DND-41 (cell line): ENCODE measurements at regions not wholly inside any gene's neighbourhood (a gene's known extent, or its start where the extent isn't known, plus 50 kb on each side); places are given as distances from the start of the nearest gene placed in this dataset.

Source experiments
- ATAC-seq: fragments of 200-7000 bp; cut with Tn5 transposase; 3 replicates; pipeline ENCODE4 v1.9.1; 2021; ENCODE audit warnings: low read depth; ENCODE audit not compliant: insufficient read depth
- DNase-seq: peaks from one replicate; pipeline ENCODE4 v3.0.0-alpha.2; 2020
- H2AFZ ChIP-seq: 2 replicates; pipeline ENCODE4 v1.6.0; 2012; ENCODE audit warnings: low read depth, low read length
- H3K27ac ChIP-seq: 2 replicates; pipeline ENCODE4 v1.5.1; 2012; ENCODE audit warnings: low read length, inconsistent platforms
- H3K27me3 ChIP-seq: fragments of 200-600 bp; sonication (generic); 2 replicates; pipeline ENCODE4 v1.6.0; 2012; ENCODE audit warnings: low read length, mild to moderate bottlenecking, inconsistent platforms; ENCODE audit not compliant: insufficient read depth, poor library complexity
- H3K36me3 ChIP-seq: 2 replicates; pipeline ENCODE4 v1.5.1; 2012; ENCODE audit warnings: low read length, inconsistent platforms; ENCODE audit not compliant: insufficient read depth
- H3K4me1 ChIP-seq: 2 replicates; pipeline ENCODE4 v1.5.1; 2012; ENCODE audit warnings: mild to moderate bottlenecking, low read length; ENCODE audit not compliant: insufficient read depth
- H3K4me2 ChIP-seq: 2 replicates; pipeline ENCODE4 v1.6.0; 2012; ENCODE audit warnings: mild to moderate bottlenecking, moderate library complexity, low read length, inconsistent platforms; ENCODE audit not compliant: insufficient read depth
- H3K4me3 ChIP-seq, 2 experiments: fragments of 200-600 bp in 1 of 2; shearing (Covaris generic) in 1 of 2; 2 replicates each; pipeline ENCODE4 v1.5.1; 2012 to 2016; ENCODE audit warnings: inconsistent platforms in 2 of 2, low read length in 2 of 2, mild to moderate bottlenecking in 2 of 2, low read depth in 1 of 2, moderate library complexity in 1 of 2
- H3K79me2 ChIP-seq: 2 replicates; pipeline ENCODE4 v1.6.0; 2012; ENCODE audit warnings: low read length, inconsistent platforms; ENCODE audit not compliant: insufficient read depth
- H3K9ac ChIP-seq: 2 replicates; pipeline ENCODE4 v1.6.0; 2012; ENCODE audit warnings: low read depth, mild to moderate bottlenecking, inconsistent platforms, low read length, moderate library complexity
- H3K9me3 ChIP-seq: 2 replicates; pipeline ENCODE4 v1.5.1; 2012; ENCODE audit warnings: low read length, moderate library complexity, mild to moderate bottlenecking, inconsistent platforms; ENCODE audit not compliant: insufficient read depth, severe bottlenecking
- H4K20me1 ChIP-seq: 2 replicates; pipeline ENCODE4 v1.6.0; 2012; ENCODE audit warnings: low read length; ENCODE audit not compliant: insufficient read depth
- EZH2 ChIP-seq: IDR thresholded peaks from 3 replicates; pipeline ENCODE4 v1.6.1; 2012; ENCODE audit warnings: borderline replicate concordance, low read depth, mild to moderate bottlenecking, moderate library complexity, low read length, inconsistent platforms; ENCODE audit not compliant: severe bottlenecking
- TF ChIP-seq, protein P1 (sequence below): IDR thresholded peaks from 2 replicates; pipeline ENCODE4 v1.5.1; 2012; ENCODE audit warnings: borderline replicate concordance, low read length, moderate library complexity, mild to moderate bottlenecking; ENCODE audit not compliant: poor library complexity, severe bottlenecking; ENCODE audit errors: extremely low read depth

DNA sequence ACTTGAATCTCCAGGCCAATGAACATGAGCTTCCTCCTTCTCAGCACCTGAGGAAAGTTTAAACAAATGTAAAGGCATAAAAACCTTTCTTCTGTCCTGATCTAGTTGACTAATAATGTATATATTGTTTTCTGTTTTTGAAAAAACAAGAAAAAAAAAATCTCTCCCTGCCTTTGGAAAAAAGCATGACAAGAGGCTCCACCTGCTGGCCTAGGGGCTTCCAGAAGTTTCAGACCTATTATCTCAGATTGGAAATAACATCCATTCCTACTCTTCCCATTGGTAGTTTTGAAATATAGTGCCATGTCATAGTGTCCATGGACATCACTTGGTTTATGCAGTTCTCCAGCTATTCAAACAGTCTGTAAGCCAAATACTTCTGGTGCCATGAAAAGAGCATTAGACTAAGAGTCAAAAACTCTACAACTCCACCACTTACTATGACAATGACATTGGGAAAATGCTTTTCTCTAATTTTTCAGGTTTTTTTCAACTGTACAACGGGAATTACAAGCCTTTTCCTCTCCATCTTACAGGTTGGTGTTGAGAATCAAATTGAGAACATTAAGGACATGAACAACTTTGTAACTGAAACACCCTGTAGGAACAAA lies 409.6 kb upstream of the MPDZ start:
- Histone ChIP-seq H3K27me3 (no peaks in the 10 kb centered on the region), H3K4me2 (no peak overlapping the region), H3K9ac (no peak overlapping the region), H3K27ac (no peak overlapping the region), H2AFZ (no peak overlapping the region), H3K4me3 (no peak overlapping the region), H3K79me2 (no peaks in the 10 kb centered on the region), H3K9me3 (no peaks in the 10 kb centered on the region), H3K4me1 (no peaks in the 10 kb centered on the region), H4K20me1 (no peaks in the 10 kb centered on the region), H3K36me3 (no peaks in the 10 kb centered on the region)
- TF ChIP-seq, protein P1, sequence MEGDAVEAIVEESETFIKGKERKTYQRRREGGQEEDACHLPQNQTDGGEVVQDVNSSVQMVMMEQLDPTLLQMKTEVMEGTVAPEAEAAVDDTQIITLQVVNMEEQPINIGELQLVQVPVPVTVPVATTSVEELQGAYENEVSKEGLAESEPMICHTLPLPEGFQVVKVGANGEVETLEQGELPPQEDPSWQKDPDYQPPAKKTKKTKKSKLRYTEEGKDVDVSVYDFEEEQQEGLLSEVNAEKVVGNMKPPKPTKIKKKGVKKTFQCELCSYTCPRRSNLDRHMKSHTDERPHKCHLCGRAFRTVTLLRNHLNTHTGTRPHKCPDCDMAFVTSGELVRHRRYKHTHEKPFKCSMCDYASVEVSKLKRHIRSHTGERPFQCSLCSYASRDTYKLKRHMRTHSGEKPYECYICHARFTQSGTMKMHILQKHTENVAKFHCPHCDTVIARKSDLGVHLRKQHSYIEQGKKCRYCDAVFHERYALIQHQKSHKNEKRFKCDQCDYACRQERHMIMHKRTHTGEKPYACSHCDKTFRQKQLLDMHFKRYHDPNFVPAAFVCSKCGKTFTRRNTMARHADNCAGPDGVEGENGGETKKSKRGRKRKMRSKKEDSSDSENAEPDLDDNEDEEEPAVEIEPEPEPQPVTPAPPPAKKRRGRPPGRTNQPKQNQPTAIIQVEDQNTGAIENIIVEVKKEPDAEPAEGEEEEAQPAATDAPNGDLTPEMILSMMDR = no peak
- no peak for TF ChIP-seq EZH2
- DNase-seq (no peak), ATAC-seq (no peak)

DNA sequence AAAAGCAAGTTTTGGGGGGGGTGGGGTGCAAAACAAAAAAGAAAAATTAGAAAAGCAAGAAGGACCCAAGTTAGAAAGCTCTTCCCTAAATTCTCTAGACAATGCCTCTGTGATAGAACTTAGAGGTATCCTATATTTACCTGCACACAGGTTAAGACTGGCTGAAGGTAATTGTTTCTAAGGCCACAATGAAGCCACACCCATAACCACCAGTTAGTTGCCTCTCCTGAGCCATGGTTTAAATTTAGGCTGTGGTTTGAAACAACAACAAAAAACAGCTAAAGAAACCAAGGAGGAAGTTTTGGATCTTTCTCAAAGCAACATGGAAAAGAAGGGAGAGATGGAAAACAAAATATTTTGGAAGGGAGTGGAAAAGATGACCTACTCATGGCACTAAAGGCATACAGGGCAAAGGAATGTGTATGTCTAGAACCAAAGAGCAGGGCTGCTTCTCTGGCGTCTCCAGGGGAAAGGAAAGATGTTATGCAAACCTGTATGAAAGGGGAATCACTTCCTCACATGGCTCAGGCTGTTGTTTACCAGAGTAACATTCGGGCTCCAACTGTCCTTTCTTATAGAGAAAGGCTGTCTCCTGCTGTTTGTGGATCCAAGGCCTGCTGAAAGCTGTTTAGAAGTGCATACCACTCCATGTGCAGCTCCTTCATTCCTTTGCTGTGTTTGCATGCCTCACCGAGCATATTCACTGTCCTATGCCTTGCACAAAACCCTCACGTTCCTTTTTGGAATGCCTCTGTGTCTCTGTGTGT lies 408.9 kb upstream of the MPDZ start:
- TF ChIP-seq EZH2 = no peak
- TF ChIP-seq, protein P1 = no peak
- H3K4me1 ChIP-seq = no peaks in the 10 kb centered on the region
- no peaks in the 10 kb centered on the region for H4K20me1 ChIP-seq
- ATAC-seq = no peak
- H3K79me2 ChIP-seq = no peaks in the 10 kb centered on the region
- no peak for DNase-seq
- no peak overlapping the region for H2AFZ ChIP-seq
- no peaks in the 10 kb centered on the region for H3K36me3 ChIP-seq
- H3K4me3 ChIP-seq = no peak overlapping the region
- H3K27me3 ChIP-seq = no peaks in the 10 kb centered on the region
- no peak overlapping the region for H3K9ac ChIP-seq
- H3K27ac ChIP-seq = no peak overlapping the region
- no peak overlapping the region for H3K4me2 ChIP-seq
- H3K9me3 ChIP-seq = no peaks in the 10 kb centered on the region

DNA sequence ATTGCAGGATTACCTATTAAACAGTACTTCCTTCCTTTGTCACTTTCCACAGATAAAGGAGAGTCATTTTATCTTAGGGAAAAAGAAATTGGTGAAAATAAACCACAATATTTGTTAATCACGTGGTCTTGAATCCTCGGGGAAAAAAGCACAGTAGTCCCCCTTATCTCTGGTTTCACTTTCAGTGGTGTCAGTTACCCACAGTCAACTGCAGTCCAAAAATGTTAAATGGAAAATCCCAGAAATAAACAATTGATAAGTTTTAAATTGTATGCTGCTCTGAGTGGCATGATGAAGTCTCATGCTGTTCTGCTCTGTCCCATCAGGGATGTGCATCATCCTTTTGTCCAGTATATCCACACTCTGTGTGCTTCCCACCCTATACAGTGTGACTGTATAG lies 405.2 kb upstream of the MPDZ start:
- H3K4me2 ChIP-seq = no peak overlapping the region
- H2AFZ ChIP-seq = no peak overlapping the region; the same call in 1 of the 2 replicates

More for the DNA sequence above, 405.2 kb upstream of the MPDZ start:
- H3K27ac ChIP-seq = no peak overlapping the region
- H3K36me3 ChIP-seq = no peaks in the 10 kb centered on the region
- H4K20me1 ChIP-seq = no peaks in the 10 kb centered on the region
- no peak for DNase-seq
- H3K27me3 ChIP-seq = no peaks in the 10 kb centered on the region
- TF ChIP-seq, protein P1 = no peak
- no peak for TF ChIP-seq EZH2
- ATAC-seq = no peak
- no peaks in the 10 kb centered on the region for H3K79me2 ChIP-seq
- H3K9ac ChIP-seq = no peak overlapping the region
- H3K9me3 ChIP-seq = no peaks in the 10 kb centered on the region
- no peak overlapping the region for H3K4me3 ChIP-seq
- H3K4me1 ChIP-seq = no peaks in the 10 kb centered on the region
